Mucosa of gallbladder (tissue), 1 donor: ENCODE measurements at regions not wholly inside any gene's neighbourhood (a gene's known extent, or its start where the extent isn't known, plus 50 kb on each side); places are given as distances from the start of the nearest gene placed in this dataset.
"Not testable (repeated sequence)": the region's sequence is repeated elsewhere in the genome, so short reads cannot be mapped to it uniquely, and the experiment has no call there.

ENCODE experiments used
- DNase-seq: peaks from one replicate; pipeline ENCODE4 v3.0.0-alpha.2; 2020; ENCODE audit warnings: low spot score
- donor health status: DM: no; HTN: no; CAD: no.

DNA sequence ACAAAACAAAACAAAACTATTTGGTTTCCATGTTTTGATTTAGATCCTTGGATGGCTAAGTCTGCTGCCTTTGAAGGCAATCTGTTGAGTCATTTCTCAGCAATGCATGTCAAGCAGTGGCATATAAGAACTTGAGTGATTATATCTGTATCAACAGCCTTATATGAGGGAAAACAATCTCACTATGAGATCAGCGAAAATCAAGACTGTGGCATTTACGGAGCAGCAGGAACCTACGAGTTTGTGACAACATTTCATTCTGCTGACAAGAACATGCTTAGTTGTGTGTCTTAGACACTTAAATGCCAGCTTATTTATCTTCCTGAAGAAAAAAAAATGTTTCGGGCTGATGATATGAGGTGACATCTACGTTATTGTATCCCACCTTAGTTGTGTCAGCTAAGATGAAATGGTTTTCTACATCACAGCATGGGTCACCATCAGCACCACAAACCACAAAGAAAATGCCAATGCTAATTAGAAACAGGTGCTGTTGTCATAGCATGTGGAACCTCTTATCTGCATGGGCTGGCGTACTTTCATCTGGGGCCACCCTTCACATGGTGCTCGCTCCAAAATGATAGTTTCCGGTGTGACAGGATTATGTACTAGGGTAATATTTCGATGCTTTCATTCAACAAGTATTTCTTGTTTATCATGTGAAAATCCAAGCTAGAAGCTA lies 1085.5 kb downstream of the SORCS1 start:
- no peak for DNase-seq

DNA sequence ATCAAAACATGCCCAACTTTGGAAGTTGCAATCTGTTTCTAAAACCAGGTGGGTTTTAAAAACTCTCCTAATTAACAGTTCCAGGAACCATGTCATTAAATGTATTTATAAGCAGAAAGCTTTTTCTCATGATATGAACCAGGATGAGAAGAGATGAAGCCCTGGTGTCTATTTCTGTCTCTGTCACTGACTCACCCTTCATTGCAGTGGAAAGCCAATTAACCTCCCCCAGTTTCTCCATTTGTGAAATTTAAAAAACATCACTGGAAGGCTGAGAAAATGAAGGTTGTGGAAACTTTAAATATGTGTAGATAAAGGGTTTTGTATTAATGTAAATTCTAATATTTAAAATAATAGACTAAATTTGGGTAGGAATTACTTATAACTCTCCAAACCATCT lies 1088.0 kb downstream of the SORCS1 start:
- DNase-seq, result no peak

DNA sequence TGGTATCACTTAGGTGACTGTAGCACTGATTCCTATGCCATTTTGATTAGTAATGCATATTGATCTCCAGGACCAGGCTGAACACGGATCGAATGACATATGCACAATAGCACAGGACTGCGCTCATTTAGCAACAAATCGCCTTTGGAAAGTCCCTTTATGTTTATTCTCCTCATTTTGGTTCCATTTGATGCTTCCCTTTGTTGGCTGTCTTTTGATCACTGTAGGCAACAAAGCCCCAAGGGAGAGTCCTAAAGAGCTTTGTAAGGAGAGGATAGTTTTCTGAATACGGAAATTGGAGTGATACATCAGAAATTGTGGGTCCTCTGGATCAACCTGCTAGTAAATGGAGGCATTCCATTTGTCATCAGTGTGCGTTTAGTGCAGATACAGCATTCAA lies 1111.4 kb downstream of the SORCS1 start:
- DNase-seq, result no peak

DNA sequence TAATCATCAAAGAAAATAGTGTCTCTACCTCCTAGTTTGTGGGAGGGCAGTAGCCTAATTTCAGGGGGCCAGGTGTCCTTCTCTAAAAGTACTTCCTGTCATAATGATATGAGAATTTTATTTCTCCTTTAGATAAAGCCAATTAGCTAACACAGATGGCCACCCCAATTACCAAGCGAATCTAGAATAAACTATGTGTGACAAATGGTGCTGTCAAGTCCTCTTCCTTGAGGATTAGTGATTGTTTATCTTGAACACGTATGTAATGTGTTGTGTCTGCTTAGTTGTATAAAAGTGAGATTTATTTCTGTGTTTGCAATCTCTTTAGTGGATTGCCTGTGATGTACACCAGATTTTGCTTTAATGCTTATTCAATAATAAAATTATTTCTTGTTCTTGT lies 1120.0 kb downstream of the SORCS1 start:
- no peak for DNase-seq

DNA sequence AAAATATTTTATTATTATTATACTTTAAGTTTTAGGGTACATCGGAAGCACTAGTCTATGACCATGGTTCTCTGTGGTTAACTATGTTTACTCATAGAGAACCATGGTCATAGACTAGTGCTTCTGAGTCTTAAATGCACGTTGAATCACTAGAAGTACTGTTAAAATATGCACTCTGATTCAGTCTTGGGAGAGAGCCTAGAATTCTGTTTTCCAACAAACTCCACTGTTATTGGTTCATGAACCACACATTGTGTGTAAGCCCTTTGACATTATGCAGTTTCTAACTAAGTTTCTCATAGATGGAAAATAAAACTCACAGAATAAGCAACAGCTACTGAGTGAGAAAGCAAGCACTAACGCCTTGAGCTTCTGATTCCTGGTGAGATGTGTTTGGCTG lies 1120.6 kb downstream of the SORCS1 start:
- DNase-seq, result no peak

DNA sequence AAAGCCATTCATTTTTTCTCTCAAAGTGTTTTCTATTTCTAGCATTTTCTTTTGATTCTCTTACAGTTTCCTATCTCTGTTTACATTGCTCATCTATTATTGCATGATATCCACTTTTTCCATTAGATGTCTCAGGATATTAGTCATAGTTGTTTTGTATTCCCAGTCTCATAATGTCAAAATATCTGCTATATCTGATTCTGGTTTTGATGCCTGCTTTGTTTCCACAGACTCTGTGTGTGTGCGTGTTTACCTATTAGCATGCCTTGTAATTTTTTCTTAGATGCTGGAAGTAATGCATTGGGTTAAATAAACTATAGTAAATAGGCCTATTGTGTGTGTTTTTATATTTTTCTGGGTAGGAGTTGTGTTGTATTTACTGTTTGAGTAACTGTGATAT lies 1126.3 kb downstream of the SORCS1 start:
- DNase-seq, result no peak

DNA sequence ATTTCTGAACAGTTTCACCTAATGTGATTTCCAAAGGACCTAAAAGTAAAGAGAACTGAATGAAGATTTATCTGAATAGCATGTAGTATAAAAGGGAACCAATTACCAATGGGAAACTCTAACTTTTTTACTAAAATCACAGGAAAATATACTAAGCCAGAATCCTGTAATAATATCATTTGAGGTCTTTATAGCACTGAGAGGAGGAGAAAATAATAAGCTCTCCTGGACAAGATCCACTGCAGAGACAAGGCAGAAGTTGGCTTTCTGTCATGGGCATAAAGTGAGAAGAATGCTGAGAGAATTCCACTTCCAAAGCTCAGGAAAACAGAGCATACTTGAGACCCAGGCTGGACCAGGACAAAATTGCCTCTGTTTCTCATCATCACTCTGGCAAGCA lies 1131.4 kb downstream of the SORCS1 start:
- no peak for DNase-seq

DNA sequence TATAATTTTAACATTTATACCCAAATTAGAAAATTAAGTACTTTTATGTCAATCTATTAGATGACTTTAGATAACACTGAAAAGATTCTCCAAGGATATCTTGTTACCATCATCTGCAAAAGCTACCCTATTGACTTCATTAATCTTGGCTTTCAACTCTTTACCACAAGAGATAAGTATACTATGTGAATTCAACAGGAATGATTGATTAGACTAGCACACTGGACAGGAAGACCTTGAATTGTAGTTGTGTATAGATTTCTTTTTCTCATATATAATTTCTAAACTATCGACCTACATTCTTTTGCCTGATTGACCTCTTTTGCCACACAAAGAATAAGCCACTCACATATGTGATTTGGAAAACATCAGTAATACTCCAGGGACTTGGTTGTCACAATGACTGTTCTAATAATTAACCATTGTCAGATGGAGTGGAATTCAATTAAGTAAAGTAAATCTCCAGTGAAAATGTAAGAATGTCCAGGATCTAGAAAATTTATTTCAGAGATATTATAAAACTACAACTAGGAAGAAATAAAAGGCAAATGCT lies 1132.0 kb downstream of the SORCS1 start:
- DNase-seq, result no peak

DNA sequence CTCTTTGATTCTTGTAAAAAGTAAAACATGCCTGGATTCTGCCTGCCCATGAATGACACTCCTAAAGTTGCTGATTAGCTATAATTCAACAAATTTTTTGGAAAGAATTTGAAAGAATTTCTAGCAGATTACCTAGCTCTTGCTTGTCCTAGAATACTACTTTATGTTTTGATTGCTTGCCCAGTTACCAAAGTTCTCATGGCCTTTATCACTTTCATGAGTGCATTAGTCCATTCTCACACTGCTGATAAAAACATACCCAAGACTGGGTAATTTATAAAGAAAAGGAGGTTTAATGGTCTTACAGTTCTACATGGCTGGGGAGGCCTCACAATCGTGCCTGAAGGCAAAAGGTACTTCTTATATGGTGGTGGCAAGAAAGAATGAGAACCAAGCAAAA lies 1137.3 kb downstream of the SORCS1 start:
- DNase-seq, result no peak

DNA sequence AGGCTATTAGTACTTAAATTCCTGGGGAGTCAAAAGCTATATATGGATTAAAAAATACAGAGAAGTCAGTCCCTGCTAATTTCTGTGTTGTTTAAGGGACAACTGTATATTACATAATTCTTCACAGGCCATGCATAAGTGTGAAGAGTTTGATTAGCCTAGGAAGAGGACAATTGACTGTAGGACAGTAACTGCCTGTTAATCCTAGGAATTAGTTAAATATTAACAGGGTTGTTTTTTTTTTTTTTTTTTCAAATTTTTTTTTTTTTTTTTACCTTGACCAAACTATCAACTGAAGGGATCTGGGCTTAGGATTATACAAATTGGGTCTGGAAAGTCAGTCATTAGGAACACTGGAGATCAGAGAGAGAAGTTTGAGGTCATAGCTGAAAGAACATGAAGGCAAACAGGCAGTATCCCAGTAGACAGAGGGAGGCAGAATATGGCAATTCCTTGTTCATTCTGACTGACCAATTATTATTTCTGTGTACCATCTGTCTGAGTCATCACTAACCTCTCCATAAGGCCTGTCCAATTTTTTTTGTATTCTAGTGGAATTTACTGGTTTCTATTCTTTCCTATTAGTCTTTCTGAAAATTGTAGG lies 1139.2 kb downstream of the SORCS1 start:
- DNase-seq, result no peak

DNA sequence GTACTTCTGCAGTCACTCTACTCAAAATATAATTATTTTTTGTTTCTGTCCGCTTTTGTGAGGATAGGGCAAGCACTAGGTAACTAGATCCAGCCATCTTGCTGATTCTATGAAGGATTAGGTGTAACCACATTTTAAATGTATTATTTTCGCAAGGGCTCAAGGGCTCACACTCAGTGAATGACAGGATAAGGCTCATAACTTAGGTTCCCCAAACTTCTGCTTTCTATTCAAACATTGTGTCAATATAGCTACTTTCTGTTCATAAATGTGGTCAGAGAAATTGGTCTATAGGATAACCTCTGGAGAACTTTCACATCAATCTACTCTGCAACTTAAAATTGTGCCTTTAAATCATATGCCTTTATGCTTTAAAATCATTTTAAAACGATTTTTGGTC lies 1141.2 kb downstream of the SORCS1 start:
- no peak for DNase-seq

DNA sequence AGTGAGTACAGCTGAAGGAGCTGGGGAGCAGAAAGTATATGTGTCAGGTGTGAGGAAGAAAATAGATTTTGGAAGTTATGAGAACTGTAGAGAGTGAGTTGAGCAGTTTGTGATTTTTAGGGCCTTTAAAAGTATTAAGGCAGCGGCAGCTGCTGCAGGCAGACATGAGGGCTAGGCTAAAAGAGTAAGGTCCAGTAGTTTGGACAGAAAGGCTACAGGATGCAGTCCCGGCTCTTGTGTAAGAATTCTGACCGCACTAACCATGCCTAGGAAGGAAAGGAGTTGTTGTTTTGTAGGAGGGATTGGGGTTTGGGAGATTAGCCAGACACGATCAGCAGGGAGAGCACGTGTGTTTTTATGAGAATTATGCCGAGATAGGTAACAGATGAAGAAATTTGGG lies 1144.9 kb downstream of the SORCS1 start:
- DNase-seq, result not testable (repeated sequence)

DNA sequence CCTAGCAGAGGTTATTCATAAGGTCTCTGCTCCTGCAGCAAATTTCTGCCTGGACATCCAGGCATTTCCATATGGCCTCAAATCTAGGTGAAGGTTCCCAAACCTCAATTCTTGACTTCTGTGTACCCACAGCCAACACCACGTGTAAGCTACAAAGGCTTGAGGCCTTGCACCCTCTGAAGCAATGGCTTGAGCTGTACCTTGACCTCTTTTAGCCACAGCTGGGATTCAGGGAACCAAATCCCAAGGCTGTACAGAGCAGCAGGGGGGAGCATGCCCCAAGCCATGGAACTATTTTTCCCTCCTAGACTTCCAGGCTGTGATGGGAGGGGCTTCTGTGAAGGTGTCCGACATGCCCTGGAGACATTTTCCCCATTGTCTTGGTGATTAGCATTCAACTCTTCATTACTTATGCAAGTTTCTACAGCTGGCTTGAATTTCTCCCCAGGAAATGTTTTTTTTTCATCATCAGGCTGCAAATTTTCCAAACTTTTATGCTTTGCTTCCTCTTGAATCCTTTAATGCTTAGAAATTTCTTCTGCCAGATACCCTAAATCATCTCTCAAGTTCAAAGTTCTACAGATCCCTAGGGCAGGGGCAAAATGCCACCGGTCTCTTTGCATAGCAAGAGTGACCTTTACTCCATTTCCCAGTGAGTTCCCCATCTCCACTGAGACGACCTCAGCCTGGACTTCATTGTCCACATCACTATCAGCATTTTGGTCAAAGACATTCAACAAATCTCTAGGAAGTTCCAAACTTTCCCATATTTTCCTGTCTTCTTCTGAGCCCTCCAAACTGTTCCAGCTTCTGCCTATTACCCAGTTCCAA lies 1148.9 kb downstream of the SORCS1 start:
- DNase-seq, result not testable (repeated sequence)

DNA sequence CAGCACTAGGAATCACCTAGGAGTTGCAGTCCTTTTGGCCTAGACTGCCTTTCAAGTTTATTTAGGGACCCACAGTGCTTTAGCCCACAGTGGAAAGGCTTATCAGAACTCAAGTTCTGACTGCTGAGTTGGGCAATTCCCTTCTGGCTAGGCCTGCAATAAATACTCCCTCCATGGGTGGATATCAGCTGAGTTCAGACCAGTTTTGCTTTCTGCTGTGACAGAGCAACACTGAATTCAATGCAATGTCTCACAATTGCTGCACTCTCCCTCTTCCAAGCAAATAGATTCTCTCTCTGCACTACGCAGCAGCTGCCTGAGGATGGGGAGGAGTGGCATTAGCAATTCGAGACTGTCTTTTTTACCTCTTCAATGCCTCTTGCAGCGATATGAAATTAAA lies 1153.3 kb downstream of the SORCS1 start:
- no peak for DNase-seq

DNA sequence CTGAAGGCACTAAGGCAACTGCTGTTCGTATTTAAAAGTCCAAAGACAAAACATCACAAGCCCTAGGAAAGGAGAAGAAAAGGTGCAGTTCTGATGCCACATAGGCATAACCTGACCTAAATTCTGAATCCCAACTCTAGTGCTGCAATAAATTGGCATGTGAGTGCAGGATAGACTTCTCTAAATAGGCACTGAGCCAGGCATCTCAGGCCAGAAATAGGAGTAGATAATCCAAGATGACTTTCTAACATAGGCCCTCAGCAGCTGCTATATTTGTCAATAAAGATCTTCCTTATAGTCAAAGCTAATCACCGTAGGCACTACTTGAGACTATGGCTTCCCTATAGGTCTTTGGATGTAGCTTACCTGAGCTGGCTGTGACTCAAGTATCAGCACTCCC lies 1163.8 kb downstream of the SORCS1 start:
- no peak for DNase-seq

DNA sequence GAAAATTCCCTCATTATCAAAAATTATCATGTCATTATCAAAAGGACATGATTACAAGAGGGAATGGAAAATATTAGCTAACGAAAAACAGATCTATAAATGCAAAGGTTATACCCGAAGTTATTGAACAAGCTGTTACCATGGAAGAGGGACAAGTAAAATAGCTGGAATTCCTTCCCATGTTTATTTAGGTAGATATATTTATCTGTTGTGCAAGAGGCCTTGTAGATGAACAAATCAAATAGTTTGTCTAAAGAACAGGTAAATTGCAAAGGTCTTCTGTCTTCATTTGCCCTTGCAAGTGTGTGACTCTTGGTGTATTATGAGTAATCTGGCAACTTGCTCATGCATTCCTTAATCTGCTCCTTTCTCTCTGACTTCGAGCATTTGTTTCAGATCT lies 1170.9 kb downstream of the SORCS1 start:
- DNase-seq, result no peak

DNA sequence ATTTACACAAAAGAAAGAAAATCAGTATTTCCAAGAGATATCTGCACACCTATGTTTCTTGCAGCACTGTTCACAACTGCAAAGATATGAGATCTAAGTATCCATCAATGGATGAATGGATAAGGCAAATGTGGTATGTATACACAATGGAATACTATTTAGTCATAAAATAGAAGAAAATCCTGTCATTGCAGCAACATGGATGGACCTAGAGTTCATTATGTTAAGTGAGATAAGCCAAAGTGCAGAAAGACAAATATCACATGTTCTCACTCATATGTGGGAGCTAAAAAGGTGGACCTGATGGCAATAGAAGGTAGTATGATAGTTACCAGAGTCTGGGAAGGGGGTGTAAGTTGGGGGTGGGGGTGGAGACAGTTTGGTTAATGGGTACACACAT lies 1171.6 kb downstream of the SORCS1 start:
- DNase-seq, result no peak

DNA sequence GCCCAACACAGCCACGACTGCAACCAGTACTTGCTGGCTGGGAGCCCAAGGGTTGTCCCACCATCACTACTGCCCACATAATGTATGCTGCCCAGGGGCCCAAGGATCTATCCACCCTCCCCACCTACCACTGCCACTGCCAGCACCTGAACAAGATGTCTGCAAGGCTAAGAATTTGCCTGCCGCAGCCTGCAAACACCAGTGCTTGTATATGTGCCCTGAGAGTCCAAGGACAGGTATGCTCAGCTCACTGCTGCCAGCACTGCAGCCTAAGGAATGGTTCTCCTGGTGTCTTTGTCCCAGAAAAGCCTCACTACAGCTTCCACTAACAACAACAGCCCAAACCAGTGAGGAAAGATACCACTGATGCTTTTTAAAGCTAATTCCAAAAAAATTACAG lies 1174.0 kb downstream of the SORCS1 start:
- DNase-seq, result no peak

DNA sequence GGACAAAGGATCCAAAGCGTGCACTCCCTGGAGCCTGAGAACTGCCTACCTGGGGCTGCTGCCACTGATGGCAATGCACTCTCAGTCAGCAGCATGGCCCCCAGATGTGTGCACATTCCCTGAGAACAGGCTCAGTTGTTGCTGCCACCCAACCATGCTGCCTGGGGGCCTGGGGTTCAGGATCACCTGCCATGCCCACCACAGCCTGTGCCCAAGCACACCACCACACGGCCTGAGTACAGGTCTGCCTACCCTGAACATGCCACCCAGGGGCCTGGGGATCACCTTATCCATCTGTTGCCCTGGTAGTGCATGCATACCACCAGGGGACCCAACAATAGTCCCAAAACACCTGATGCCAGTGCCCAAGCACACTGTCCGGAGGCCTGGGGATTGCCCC lies 1174.5 kb downstream of the SORCS1 start:
- DNase-seq, result no peak

DNA sequence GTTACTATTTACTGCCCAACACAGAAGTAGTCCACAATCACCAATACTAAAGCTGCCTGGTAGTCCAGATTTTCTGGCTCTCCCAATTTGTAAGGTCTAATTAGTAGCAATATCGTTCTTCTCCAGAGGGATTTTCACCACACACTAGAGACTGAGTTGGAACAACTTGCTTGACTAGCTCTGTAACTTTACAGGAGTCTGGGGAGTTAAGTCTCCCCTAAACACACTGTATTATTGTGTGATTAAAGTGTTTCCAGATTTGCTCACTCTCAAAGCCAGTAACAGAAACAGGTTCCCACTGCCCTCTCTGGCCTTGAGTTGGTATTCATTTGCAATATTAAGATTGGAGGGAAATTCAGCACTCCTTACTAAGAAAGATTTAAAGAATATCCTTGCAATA lies 1175.7 kb downstream of the SORCS1 start:
- no peak for DNase-seq

DNA sequence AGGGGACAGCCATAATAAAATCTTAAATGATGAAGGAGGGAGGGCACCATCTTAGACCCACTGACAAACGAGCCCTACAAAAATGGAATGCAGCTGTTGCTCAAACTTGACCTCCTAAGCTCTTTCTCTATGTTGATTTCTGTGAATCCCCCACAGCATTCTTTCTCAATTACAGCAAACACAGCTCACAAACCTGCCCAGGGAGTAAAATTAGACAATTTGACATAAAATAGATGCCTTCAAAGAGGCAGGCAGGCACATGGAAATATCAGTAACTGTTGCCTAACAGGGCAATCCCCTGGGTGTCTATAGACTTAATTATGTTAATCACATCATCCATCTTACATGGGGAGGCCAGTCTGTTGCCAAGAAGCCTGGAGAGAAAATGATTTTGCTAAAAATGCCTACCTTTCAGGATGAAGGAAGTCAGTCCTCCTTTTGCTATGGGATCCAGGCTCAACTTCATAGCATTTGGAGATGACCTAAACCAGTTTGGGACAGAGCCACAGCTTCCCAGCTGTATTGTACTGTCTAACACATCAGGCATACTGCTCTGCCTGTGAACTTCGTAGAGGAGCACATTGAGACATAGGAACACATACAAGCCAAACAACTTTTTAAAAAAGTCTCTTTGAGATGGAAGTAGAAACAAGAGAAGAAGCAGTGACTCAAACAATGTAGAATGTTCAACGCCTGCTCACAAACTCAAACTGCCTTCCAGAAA lies 1177.4 kb downstream of the SORCS1 start:
- DNase-seq, result no peak

DNA sequence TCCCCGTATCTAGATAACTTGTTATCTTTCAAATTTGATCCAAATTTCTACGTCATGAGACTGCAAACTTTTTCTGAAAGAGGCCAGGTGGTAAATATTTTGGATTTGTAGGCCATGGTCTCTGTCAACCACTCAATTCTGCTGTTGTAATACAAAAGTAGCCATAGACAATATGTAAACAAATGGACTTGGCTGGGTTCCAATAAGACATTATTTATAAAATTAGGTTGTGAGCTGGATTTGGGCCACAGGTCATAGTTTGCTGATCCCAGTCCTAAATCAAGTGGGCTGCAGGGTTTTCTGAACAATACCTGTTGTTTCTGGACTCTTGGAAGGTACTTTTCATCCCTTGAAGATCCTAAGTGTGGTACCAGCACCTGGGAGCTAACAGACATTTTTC lies 1178.0 kb downstream of the SORCS1 start:
- no peak for DNase-seq
